SU-DHL-6 (cell line): ENCODE measurements at regions not wholly inside any gene's neighbourhood (a gene's known extent, or its start where the extent isn't known, plus 50 kb on each side); places are given as distances from the start of the nearest gene placed in this dataset.
"Not testable (repeated sequence)": the region's sequence is repeated elsewhere in the genome, so short reads cannot be mapped to it uniquely, and the experiment has no call there.

Source experiments
- H2AFZ ChIP-seq: fragments of 200-600 bp; sonication (generic); 2 replicates; pipeline ENCODE4 v1.6.1; 2014; ENCODE audit warnings: low read depth, mild to moderate bottlenecking, moderate library complexity, mixed read lengths, antibody characterized with exemption, low read length; ENCODE audit not compliant: severe bottlenecking
- H3F3A ChIP-seq: fragments of 200-600 bp; shearing (Covaris generic); 2 replicates; pipeline ENCODE4 v1.6.0; 2016; ENCODE audit warnings: antibody characterized with exemption, mild to moderate bottlenecking; ENCODE audit not compliant: insufficient read depth
- H3K27ac ChIP-seq: fragments of 200-600 bp; sonication (generic); 2 replicates; pipeline ENCODE4 v1.5.1; 2016; ENCODE audit warnings: low read depth, mild to moderate bottlenecking, low read length, moderate library complexity, mixed read lengths
- H3K27me3 ChIP-seq: fragments of 200-600 bp; sonication (generic), shearing (Covaris generic); 2 replicates; pipeline ENCODE4 v1.6.0; 2014; ENCODE audit warnings: mild to moderate bottlenecking, low read length
- H3K36me3 ChIP-seq: fragments of 200-600 bp; sonication (generic); 2 replicates; pipeline ENCODE4 v1.6.1; 2014; ENCODE audit warnings: mild to moderate bottlenecking, low read length, mixed read lengths
- H3K4me2 ChIP-seq: fragments of 300-600, 200-600 bp; shearing (Covaris generic), sonication (generic); 2 replicates; pipeline ENCODE4 v1.6.0; 2014; ENCODE audit warnings: low read length, low read depth, mild to moderate bottlenecking; ENCODE audit not compliant: poor library complexity, severe bottlenecking
- H3K4me3 ChIP-seq: fragments of 200-600 bp; sonication (generic); 2 replicates; pipeline ENCODE4 v1.5.1; 2014; ENCODE audit warnings: antibody characterized with exemption, low read length, mild to moderate bottlenecking, mixed read lengths; ENCODE audit not compliant: insufficient read depth, poor library complexity, severe bottlenecking
- H3K79me2 ChIP-seq: fragments of 200-600 bp; sonication (generic); 2 replicates; pipeline ENCODE4 v1.6.1; 2014; ENCODE audit warnings: mild to moderate bottlenecking, low read length, moderate library complexity; ENCODE audit not compliant: insufficient read depth
- H3K9ac ChIP-seq: fragments of 200-600 bp; sonication (generic); 2 replicates; pipeline ENCODE4 v1.7.0; 2014; ENCODE audit warnings: mild to moderate bottlenecking, low read length
- H3K9me2 ChIP-seq: fragments of 200-600 bp; sonication (generic); replicated peaks from 2 replicates; pipeline ENCODE4 v1.6.1; 2014; ENCODE audit warnings: low read length; ENCODE audit not compliant: insufficient read depth
- H3K9me3 ChIP-seq: fragments of 200-600 bp; sonication (generic); 2 replicates; pipeline ENCODE4 v1.6.1; 2014; ENCODE audit warnings: low read length, mixed read lengths; ENCODE audit not compliant: insufficient read depth
- H4K20me1 ChIP-seq: fragments of 200-600 bp; sonication (generic); 2 replicates; pipeline ENCODE4 v1.6.1; 2014; ENCODE audit warnings: low read depth, mild to moderate bottlenecking, antibody characterized with exemption, low read length, moderate library complexity, mixed read lengths
- EZH2phosphoT487 ChIP-seq: fragments of 200-600 bp; sonication (generic), shearing (Covaris generic); conservative IDR thresholded peaks from 2 replicates; pipeline ENCODE4 v1.6.1; 2018; ENCODE audit warnings: mild to moderate bottlenecking, antibody characterized with exemption, low read length, moderate library complexity, mixed read lengths
- TF ChIP-seq, protein P1 (sequence below): fragments of 200-600 bp; sonication (generic); IDR thresholded peaks from one replicate; pipeline ENCODE4 v1.5.1; 2017; ENCODE audit warnings: antibody characterized with exemption, mild to moderate bottlenecking, low read length, moderate library complexity; ENCODE audit not compliant: insufficient read depth, poor library complexity, severe bottlenecking

DNA sequence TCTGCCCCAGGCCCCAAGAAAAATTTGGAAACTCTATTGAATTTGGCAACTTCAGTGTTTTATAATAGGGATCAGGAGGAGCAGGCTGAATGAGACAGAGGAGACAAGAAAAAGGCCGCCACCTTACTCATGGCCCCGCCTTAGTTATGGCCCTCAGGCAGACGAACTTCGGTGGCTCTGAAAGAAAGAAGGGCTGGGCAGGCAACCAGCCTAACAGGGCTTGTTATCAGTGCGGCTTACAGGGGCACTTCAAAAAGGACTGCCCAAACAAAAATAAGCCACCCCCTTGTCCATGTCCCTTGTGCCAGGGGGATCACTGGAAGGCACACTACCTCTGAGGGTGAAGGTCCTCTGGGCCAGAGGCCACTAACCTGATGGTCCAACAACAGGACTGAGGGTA lies 146.3 kb upstream of the ATF7IP start:
- Histone ChIP-seq H3K9ac (no peak overlapping the region), H3K79me2 (no peaks in the 10 kb centered on the region), H3K27me3 (no peaks in the 10 kb centered on the region), H3K9me2 (no peaks in the 10 kb centered on the region), H3K36me3 (no peaks in the 10 kb centered on the region), H3K9me3 (no peaks in the 10 kb centered on the region), H4K20me1 (no peaks in the 10 kb centered on the region), H3F3A (no peaks in the 10 kb centered on the region), H3K4me2 (no peak overlapping the region), H2AFZ (no peak overlapping the region), H3K27ac (no peak overlapping the region), H3K4me3 (no peak overlapping the region)
- no peak for TF ChIP-seq EZH2phosphoT487
- TF ChIP-seq, protein P1, sequence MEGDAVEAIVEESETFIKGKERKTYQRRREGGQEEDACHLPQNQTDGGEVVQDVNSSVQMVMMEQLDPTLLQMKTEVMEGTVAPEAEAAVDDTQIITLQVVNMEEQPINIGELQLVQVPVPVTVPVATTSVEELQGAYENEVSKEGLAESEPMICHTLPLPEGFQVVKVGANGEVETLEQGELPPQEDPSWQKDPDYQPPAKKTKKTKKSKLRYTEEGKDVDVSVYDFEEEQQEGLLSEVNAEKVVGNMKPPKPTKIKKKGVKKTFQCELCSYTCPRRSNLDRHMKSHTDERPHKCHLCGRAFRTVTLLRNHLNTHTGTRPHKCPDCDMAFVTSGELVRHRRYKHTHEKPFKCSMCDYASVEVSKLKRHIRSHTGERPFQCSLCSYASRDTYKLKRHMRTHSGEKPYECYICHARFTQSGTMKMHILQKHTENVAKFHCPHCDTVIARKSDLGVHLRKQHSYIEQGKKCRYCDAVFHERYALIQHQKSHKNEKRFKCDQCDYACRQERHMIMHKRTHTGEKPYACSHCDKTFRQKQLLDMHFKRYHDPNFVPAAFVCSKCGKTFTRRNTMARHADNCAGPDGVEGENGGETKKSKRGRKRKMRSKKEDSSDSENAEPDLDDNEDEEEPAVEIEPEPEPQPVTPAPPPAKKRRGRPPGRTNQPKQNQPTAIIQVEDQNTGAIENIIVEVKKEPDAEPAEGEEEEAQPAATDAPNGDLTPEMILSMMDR, result no peak

DNA sequence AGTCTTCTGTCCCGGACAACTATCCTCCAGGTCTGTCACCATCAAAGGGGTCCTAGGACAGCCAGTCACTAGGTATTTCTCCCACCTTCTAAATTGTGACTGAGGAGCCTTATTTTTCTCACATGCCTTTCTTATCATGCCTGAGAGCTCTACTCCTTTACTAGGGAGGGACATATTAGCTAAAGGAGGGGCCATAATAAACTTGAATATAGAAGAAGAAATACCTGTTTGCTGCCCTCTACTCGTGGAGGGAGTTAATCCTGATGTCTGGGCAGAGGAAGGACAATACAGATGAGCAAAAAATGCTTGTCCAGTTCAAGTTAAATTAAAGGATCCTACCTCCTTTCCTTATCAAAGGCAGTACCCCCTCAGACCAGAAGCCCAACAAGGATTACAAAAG lies 145.8 kb upstream of the ATF7IP start:
- not testable (repeated sequence) for H3K79me2 ChIP-seq

DNA sequence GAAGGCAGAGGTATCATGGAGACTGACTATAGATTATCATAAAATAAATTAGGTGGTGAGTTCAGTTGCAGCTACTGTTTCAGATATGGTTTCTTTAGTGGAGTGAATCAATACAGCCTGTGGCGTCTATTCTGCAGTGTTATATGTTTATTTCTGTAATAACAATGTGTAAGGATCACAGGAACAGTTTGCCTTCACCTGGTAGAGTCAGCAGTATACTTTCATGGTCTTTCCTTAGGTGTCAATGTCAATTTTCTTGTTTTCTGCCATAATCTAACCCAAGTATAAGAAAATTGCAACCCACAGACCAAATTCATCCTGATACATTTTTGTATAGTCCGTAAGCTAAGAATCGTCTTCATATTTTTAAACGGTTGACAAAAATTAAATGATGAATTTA lies 140.4 kb upstream of the ATF7IP start:
- Histone ChIP-seq H3K9ac (no peak overlapping the region), H3K4me3 (no peak overlapping the region), H3F3A (no peaks in the 10 kb centered on the region), H3K9me3 (no peaks in the 10 kb centered on the region), H3K9me2 (no peaks in the 10 kb centered on the region), H3K27ac (no peak overlapping the region), H4K20me1 (no peaks in the 10 kb centered on the region), H3K27me3 (no peaks in the 10 kb centered on the region), H3K4me2 (no peak overlapping the region), H2AFZ (no peak overlapping the region), H3K79me2 (no peaks in the 10 kb centered on the region), H3K36me3 (no peaks in the 10 kb centered on the region)
- no peak for TF ChIP-seq EZH2phosphoT487
- TF ChIP-seq, protein P1, result no peak

More for the DNA sequence above, 145.8 kb upstream of the ATF7IP start:
- H2AFZ ChIP-seq, H3K4me2 ChIP-seq, H3K9me3 ChIP-seq, H3K27ac ChIP-seq, H3K27me3 ChIP-seq, H3K9ac ChIP-seq, H3K36me3 ChIP-seq, H4K20me1 ChIP-seq, H3F3A ChIP-seq, H3K4me3 ChIP-seq, H3K9me2 ChIP-seq: not testable (repeated sequence)

DNA sequence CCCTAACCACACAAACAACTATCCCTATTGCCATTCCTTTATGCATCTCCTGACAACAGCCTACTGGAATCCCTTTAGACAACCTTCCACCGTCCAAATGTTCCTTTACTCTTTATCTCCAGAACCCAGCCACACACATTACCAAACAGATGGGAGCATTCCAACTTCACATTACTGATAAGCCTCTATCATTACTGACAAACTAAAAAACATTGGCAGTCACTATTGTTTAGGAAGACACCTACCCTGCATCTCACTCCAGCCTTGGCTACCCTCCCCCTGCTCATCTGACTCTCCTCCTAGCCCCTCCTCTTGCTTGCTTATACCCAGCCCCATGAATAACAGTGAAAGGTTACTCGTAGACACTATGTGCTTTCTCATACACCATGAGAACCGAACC lies 130.3 kb upstream of the ATF7IP start:
- not testable (repeated sequence) for H3K79me2 ChIP-seq, H3K27me3 ChIP-seq, H3K27ac ChIP-seq, H3K4me3 ChIP-seq, H3K9me2 ChIP-seq, H3K4me2 ChIP-seq, H3K36me3 ChIP-seq, H3K9ac ChIP-seq, H4K20me1 ChIP-seq, H3K9me3 ChIP-seq, H2AFZ ChIP-seq
- H3F3A ChIP-seq, result peaks cover 18% of the 10 kb centered on the region

DNA sequence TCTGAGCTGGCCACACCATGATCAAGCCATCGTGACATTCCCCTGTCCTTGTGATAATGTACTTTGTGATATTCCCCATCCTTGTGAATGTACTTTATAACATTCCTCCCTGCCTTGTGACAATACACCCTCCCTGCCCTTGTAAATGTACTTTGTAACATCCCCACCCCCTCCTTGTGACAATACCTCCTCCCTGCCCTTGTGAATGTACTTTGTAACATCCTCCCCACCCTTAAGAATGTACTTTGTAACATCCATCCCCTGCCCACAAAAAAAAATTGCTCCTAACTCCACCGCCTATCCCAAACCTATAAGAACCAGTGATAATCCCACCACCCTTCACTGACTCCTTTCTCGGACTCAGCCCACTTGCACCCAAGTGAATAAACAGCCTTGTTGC lies 128.8 kb upstream of the ATF7IP start:
- not testable (repeated sequence) for H3K4me3 ChIP-seq, H3K9ac ChIP-seq, H3K79me2 ChIP-seq, H3K9me3 ChIP-seq, H3K27me3 ChIP-seq, H4K20me1 ChIP-seq, H3K4me2 ChIP-seq, H2AFZ ChIP-seq, H3K36me3 ChIP-seq, H3K9me2 ChIP-seq, H3K27ac ChIP-seq
- peaks cover 24% of the 10 kb centered on the region for H3F3A ChIP-seq
